ENCODE measurements at regions not wholly inside any gene's neighbourhood (a gene's known extent, or its start where the extent isn't known, plus 50 kb on each side); places are given as distances from the start of the nearest gene placed in this dataset.

- ChIA-PET POLR2A (no interaction called here), CTCF (no interaction called here)
- BruUV-seq (replicated peaks): no TSS peak
- H3K4me2 ChIP-seq (ENCODE audit: insufficient read depth, low read length): no peak overlapping the region
- no peaks in the 10 kb centered on the region for H4K20me1 ChIP-seq (replicated peaks; ENCODE audit: control insufficient read depth, extremely low read depth, insufficient read depth, low read length)
- dilution Hi-C loops (cut with MboI; ENCODE audit: extremely low pct_ligation_motif_present, low sequenced_read_pairs): no loop called here
- H3K4me3 ChIP-seq (replicated peaks in 1 of 3; ENCODE audit: insufficient read depth in 1 of 3, low read depth in 1 of 3, low read length in 3 of 3): no peak overlapping the region
- no peak overlapping the region for H3K9ac ChIP-seq (replicated peaks; ENCODE audit: extremely low read depth, insufficient read depth, low read length)
- TF ChIP-seq MAX (IDR thresholded peaks at IDR 0.05; ENCODE audit: insufficient read depth, insufficient read length): no peak
- TF ChIP-seq JUN (IDR thresholded peaks at IDR 0.05; ENCODE audit: borderline replicate concordance, insufficient read depth, insufficient read length, low read depth): no peak
- no peak for TF ChIP-seq EZH2 (IDR thresholded peaks at IDR 0.05; ENCODE audit: borderline replicate concordance, low read depth, low read length, severe bottlenecking)
- no peak for TF ChIP-seq MYC (IDR thresholded peaks at IDR 0.05; ENCODE audit: low read depth, low read length)
- no peak for TF ChIP-seq POLR2A (IDR thresholded peaks at IDR 0.05; ENCODE audit: low read depth, low read length)
- no peak for TF ChIP-seq FOS (IDR thresholded peaks at IDR 0.05; ENCODE audit: borderline replicate concordance, insufficient read depth, low read length)
- TF ChIP-seq GATA2 (IDR thresholded peaks at IDR 0.05; ENCODE audit: insufficient read depth, insufficient read length, low read depth, low read length): no peak
- no peak for TF ChIP-seq CTCF (IDR thresholded peaks at IDR 0.05; ENCODE audit: extremely low read depth in 1 of 2, insufficient read depth in 1 of 2, low read depth in 1 of 2, low read length in 2 of 2)
- H3K9me1 ChIP-seq (replicated peaks; ENCODE audit: control insufficient read depth, extremely low read depth, insufficient read depth, low read length): no peaks in the 10 kb centered on the region
- H2AFZ ChIP-seq (ENCODE audit: low read depth, low read length): no peak overlapping the region
- peaks cover 13 to 14% of the 10 kb centered on the region in 2 experiments for H3K27me3 ChIP-seq (ENCODE audit: control insufficient read depth in 2 of 2, insufficient read depth in 2 of 2, low read length in 2 of 2)
- H3K36me3 ChIP-seq (ENCODE audit: control insufficient read depth in 2 of 2, extremely low read depth in 1 of 2, insufficient read depth in 2 of 2, low read length in 2 of 2): no peaks in the 10 kb centered on the region
- H3K27ac ChIP-seq (ENCODE audit: insufficient read depth, low read depth, low read length): no peak overlapping the region
- DNase-seq (ENCODE audit: low read depth, low spot score) (no peak), FAIRE-seq (no peak)
- no peaks in the 10 kb centered on the region for H3K4me1 ChIP-seq (ENCODE audit: control insufficient read depth, extremely low read depth, insufficient read depth, low read length)
- no peaks in the 10 kb centered on the region for H3K9me3 ChIP-seq (replicated peaks; ENCODE audit: control insufficient read depth, insufficient read depth, low read length)
- no peaks in the 10 kb centered on the region for H3K79me2 ChIP-seq (ENCODE audit: control insufficient read depth, insufficient read depth, low read length)
- intact Hi-C loops (cut with micrococcal nuclease): no loop called here
Observed at GRCh38 chr3:127131424-127132170, 61.3 kb upstream of the PRR23E start.
